Neural progenitor cell (in vitro differentiated cells): ENCODE measurements at regions not wholly inside any gene's neighbourhood (a gene's known extent, or its start where the extent isn't known, plus 50 kb on each side); places are given as distances from the start of the nearest gene placed in this dataset.

ENCODE experiments used
- DNase-seq: peaks from one replicate; pipeline ENCODE4 v3.0.0-alpha.2; 2016; ENCODE audit warnings: low spot score
- H2AFZ ChIP-seq: fragments of 200-600 bp; sonication (generic); replicated peaks from 2 replicates; pipeline ENCODE4 v1.6.1; 2016; ENCODE audit warnings: antibody characterized with exemption
- H3F3A ChIP-seq: fragments of 200-600 bp; sonication (generic); 2 replicates; pipeline ENCODE4 v1.6.1; 2016; ENCODE audit warnings: antibody characterized with exemption, low read depth
- H3K27ac ChIP-seq: fragments of 200-600 bp; sonication (generic); 2 replicates; pipeline ENCODE4 v1.5.1; 2016; ENCODE audit warnings: mild to moderate bottlenecking
- H3K27me3 ChIP-seq: fragments of 200-600 bp; sonication (generic); 2 replicates; pipeline ENCODE4 v1.6.1; 2016; ENCODE audit warnings: mild to moderate bottlenecking, moderate library complexity
- H3K36me3 ChIP-seq: fragments of 200-600 bp; sonication (generic); 2 replicates; pipeline ENCODE4 v1.5.1; 2016
- H3K4me1 ChIP-seq: fragments of 200-600 bp; sonication (generic); 2 replicates; pipeline ENCODE4 v1.6.1; 2016; ENCODE audit warnings: mixed run types
- H3K4me2 ChIP-seq: fragments of 200-600 bp; sonication (generic); 2 replicates; pipeline ENCODE4 v1.6.1; 2016
- H3K4me3 ChIP-seq: fragments of 200-600 bp; sonication (generic); 2 replicates; pipeline ENCODE4 v1.5.1; 2016
- H3K79me2 ChIP-seq: fragments of 200-600 bp; sonication (generic); 2 replicates; pipeline ENCODE4 v1.6.1; 2016; ENCODE audit warnings: low read depth
- H3K9ac ChIP-seq: fragments of 200-600 bp; sonication (generic); 2 replicates; pipeline ENCODE4 v1.6.1; 2016
- H3K9me3 ChIP-seq: fragments of 200-600 bp; sonication (generic); 2 replicates; pipeline ENCODE4 v1.5.1; 2016; ENCODE audit warnings: low read depth
- H4K20me1 ChIP-seq: fragments of 200-600 bp; sonication (generic); 2 replicates; pipeline ENCODE4 v1.6.1; 2016; ENCODE audit warnings: low read depth
- H3K27ac Mint-ChIP-seq: 3 replicates; pipeline ENCODE4 v1.8.0; 2021; ENCODE audit warnings: mixed read lengths
- H3K27me3 Mint-ChIP-seq: 2 replicates; pipeline ENCODE4 v1.8.0; 2022; ENCODE audit warnings: low read depth, mild to moderate bottlenecking, inconsistent platforms, moderate library complexity, mixed read lengths; ENCODE audit not compliant: insufficient read depth
- H3K36me3 Mint-ChIP-seq: 3 replicates; pipeline ENCODE4 v1.8.0; 2021; ENCODE audit warnings: mixed read lengths
- H3K4me1 Mint-ChIP-seq: 3 replicates; pipeline ENCODE4 v1.8.0; 2021; ENCODE audit warnings: mixed read lengths
- H3K4me3 Mint-ChIP-seq: 3 replicates; pipeline ENCODE4 v1.8.0; 2021; ENCODE audit warnings: mild to moderate bottlenecking, moderate library complexity, mixed read lengths
- H3K9me3 Mint-ChIP-seq: 3 replicates; pipeline ENCODE4 v1.8.0; 2020; ENCODE audit warnings: mixed read lengths
- EZH2 ChIP-seq: fragments of 200-600 bp; sonication (generic); IDR thresholded peaks from 2 replicates; pipeline ENCODE4 v1.6.1; 2017; ENCODE audit warnings: antibody characterized with exemption, mild to moderate bottlenecking, moderate library complexity
- EZH2phosphoT487 ChIP-seq: fragments of 200-600 bp; sonication (generic); IDR thresholded peaks from 2 replicates; pipeline ENCODE4 v1.6.1; 2017; ENCODE audit warnings: antibody characterized with exemption
- TF ChIP-seq, protein P1 (sequence below): fragments of 200-600 bp; sonication (generic); IDR thresholded peaks from 2 replicates; pipeline ENCODE4 v1.5.1; 2017; ENCODE audit warnings: antibody characterized with exemption, mild to moderate bottlenecking

- Mint-ChIP-seq H3K27me3 (peaks cover 7% of the 10 kb centered on the region), H3K4me1 (peaks cover 20% of the 10 kb centered on the region), H3K27ac (no peak overlapping the region), H3K9me3 (peaks cover 12% of the 10 kb centered on the region), H3K4me3 (no peak overlapping the region), H3K36me3 (no peaks in the 10 kb centered on the region)
- Histone ChIP-seq H3F3A (no peaks in the 10 kb centered on the region), H3K36me3 (no peaks in the 10 kb centered on the region), H3K79me2 (no peaks in the 10 kb centered on the region), H3K4me3 (no peak overlapping the region), H4K20me1 (no peaks in the 10 kb centered on the region), H3K4me2 (no peak overlapping the region), H3K27me3 (no peaks in the 10 kb centered on the region), H3K27ac (no peak overlapping the region), H3K9me3 (no peaks in the 10 kb centered on the region), H3K9ac (no peak overlapping the region), H3K4me1 (no peaks in the 10 kb centered on the region), H2AFZ (no peak overlapping the region)
- DNase-seq = no peak
- TF ChIP-seq EZH2phosphoT487 (no peak), EZH2 (no peak)
- TF ChIP-seq, protein P1, sequence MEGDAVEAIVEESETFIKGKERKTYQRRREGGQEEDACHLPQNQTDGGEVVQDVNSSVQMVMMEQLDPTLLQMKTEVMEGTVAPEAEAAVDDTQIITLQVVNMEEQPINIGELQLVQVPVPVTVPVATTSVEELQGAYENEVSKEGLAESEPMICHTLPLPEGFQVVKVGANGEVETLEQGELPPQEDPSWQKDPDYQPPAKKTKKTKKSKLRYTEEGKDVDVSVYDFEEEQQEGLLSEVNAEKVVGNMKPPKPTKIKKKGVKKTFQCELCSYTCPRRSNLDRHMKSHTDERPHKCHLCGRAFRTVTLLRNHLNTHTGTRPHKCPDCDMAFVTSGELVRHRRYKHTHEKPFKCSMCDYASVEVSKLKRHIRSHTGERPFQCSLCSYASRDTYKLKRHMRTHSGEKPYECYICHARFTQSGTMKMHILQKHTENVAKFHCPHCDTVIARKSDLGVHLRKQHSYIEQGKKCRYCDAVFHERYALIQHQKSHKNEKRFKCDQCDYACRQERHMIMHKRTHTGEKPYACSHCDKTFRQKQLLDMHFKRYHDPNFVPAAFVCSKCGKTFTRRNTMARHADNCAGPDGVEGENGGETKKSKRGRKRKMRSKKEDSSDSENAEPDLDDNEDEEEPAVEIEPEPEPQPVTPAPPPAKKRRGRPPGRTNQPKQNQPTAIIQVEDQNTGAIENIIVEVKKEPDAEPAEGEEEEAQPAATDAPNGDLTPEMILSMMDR = no peak
These were observed 200.8 kb downstream of the TTC32 start for GRCh38 chr2:19700861-19701585.

DNA sequence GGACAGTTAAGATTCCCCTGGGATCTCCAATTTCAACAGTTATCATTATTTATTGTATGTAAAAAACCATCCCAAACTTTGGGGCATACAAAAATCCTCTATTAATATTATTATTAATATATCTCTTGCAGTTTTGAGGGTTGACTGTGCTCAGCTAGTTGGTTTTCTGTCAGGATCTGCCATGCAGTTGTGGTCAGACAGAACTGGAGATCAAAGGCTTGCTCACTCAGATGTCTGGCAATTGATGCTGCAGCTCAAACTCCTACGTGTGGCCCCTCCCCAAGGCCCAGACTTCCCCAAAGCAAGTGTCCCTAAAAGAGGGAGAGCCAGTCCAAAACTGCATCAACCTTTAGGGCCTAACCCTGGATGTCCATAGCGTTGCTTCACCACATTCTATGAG lies 204.7 kb downstream of the TTC32 start:
- Histone ChIP-seq H4K20me1 (no peaks in the 10 kb centered on the region), H3K9me3 (no peaks in the 10 kb centered on the region), H3K4me1 (no peaks in the 10 kb centered on the region), H3K27me3 (no peaks in the 10 kb centered on the region), H3K79me2 (no peaks in the 10 kb centered on the region), H3K4me3 (no peak overlapping the region), H3K27ac (no peak overlapping the region), H2AFZ (no peak overlapping the region), H3K36me3 (no peaks in the 10 kb centered on the region), H3K4me2 (no peak overlapping the region), H3K9ac (no peak overlapping the region), H3F3A (no peaks in the 10 kb centered on the region)
- Mint-ChIP-seq H3K27ac (no peak overlapping the region), H3K4me3 (no peak overlapping the region), H3K27me3 (peaks cover 8% of the 10 kb centered on the region), H3K36me3 (no peaks in the 10 kb centered on the region), H3K9me3 (peaks cover 13% of the 10 kb centered on the region), H3K4me1 (peaks cover 9% of the 10 kb centered on the region)
- TF ChIP-seq EZH2 = no peak
- TF ChIP-seq, protein P1 = no peak
- no peak for TF ChIP-seq EZH2phosphoT487
- no peak for DNase-seq

DNA sequence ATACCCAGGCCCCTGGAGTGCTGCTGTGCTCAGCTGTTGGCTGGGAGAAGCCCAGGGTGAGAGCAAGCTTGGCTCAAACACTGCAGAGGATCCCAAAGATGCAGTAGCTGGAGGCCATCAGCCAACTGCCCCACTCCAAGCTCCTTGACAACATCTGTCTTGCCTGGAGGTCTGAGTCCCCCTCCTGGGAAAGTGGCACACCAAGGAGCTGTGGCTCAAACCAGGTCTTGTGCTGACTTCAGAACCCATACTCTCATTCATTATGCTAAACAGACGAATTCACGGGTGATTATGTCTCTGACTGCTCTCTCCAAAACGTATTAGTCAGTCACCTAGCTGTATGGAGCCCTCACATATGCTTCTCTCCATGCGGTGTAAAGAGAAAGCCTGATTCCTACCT lies 206.1 kb downstream of the TTC32 start:
- Mint-ChIP-seq H3K4me3 (no peak overlapping the region), H3K27ac (no peak overlapping the region)

More for the DNA sequence above, 206.1 kb downstream of the TTC32 start:
- peaks cover 8% of the 10 kb centered on the region for H3K27me3 Mint-ChIP-seq
- no peak overlapping the region for H3K4me2 ChIP-seq
- no peak overlapping the region for H3K4me3 ChIP-seq
- no peaks in the 10 kb centered on the region for H3K27me3 ChIP-seq
- no peaks in the 10 kb centered on the region for H3K79me2 ChIP-seq
- no peaks in the 10 kb centered on the region for H4K20me1 ChIP-seq
- H3F3A ChIP-seq = no peaks in the 10 kb centered on the region
- no peaks in the 10 kb centered on the region for H3K9me3 ChIP-seq
- no peak for DNase-seq
- peaks cover 7% of the 10 kb centered on the region for H3K4me1 Mint-ChIP-seq
- H3K9ac ChIP-seq = no peak overlapping the region
- H3K36me3 Mint-ChIP-seq = no peaks in the 10 kb centered on the region
- peaks cover 11% of the 10 kb centered on the region for H3K9me3 Mint-ChIP-seq
- no peak overlapping the region for H2AFZ ChIP-seq
- H3K27ac ChIP-seq = no peak overlapping the region
- no peaks in the 10 kb centered on the region for H3K36me3 ChIP-seq
- TF ChIP-seq EZH2 = no peak
- TF ChIP-seq, protein P1 = no peak
- no peak for TF ChIP-seq EZH2phosphoT487
- no peaks in the 10 kb centered on the region for H3K4me1 ChIP-seq
